MCF 10A (cell line): ENCODE measurements at regions not wholly inside any gene's neighbourhood (a gene's known extent, or its start where the extent isn't known, plus 50 kb on each side); places are given as distances from the start of the nearest gene placed in this dataset.

ENCODE experiments used
- BruUV-seq: library from RNA; stranded (reverse); fragments of 400-500 nt; replicated peaks from 2 replicates; lab custom pipeline; 2021; lab: Mats Ljungman, UMichigan
- CTCF ChIA-PET: fragments of 300-600 bp; sonication (Branson Sonifier 250); formaldehyde crosslinking; extraction: SDS; loops from one replicate; lab custom pipeline; 2021; ENCODE audit warnings: antibody characterized with exemption, inconsistent platforms; lab: Yijun Ruan, JAX
- POLR2A ChIA-PET: fragments of 300-600, 350-650 bp; sonication (Branson Sonifier 250); formaldehyde crosslinking; extraction: SDS; loops from one replicate; lab custom pipeline; 2020; ENCODE audit warnings: antibody characterized with exemption, inconsistent platforms; lab: Yijun Ruan, JAX
- DNase-seq: peaks from one replicate; pipeline ENCODE4 v3.0.0-alpha.2; 2018; ENCODE audit not compliant: unreplicated experiment
- H3K27ac Mint-ChIP-seq: one replicate; pipeline ENCODE4 v1.8.0; 2022; ENCODE audit warnings: mild to moderate bottlenecking, low read depth, mixed read lengths; ENCODE audit not compliant: unreplicated experiment
- H3K27me3 Mint-ChIP-seq: one replicate; pipeline ENCODE4 v1.8.0; 2022; ENCODE audit warnings: mixed read lengths; ENCODE audit not compliant: insufficient read depth, unreplicated experiment
- H3K36me3 Mint-ChIP-seq: one replicate; pipeline ENCODE4 v1.8.0; 2022; ENCODE audit warnings: mild to moderate bottlenecking, moderate library complexity, mixed read lengths; ENCODE audit not compliant: insufficient read depth, unreplicated experiment
- H3K4me1 Mint-ChIP-seq: one replicate; pipeline ENCODE4 v1.8.0; 2022; ENCODE audit warnings: mixed read lengths; ENCODE audit not compliant: insufficient read depth, unreplicated experiment
- H3K4me3 Mint-ChIP-seq: one replicate; pipeline ENCODE4 v1.8.0; 2022; ENCODE audit warnings: mild to moderate bottlenecking, moderate library complexity, mixed read lengths; ENCODE audit not compliant: unreplicated experiment
- H3K9me3 Mint-ChIP-seq: one replicate; pipeline ENCODE4 v1.8.0; 2022; ENCODE audit warnings: mixed read lengths; ENCODE audit not compliant: unreplicated experiment
- intact Hi-C: fragments of 100-400 bp; cut with micrococcal nuclease; formaldehyde crosslinking; loops from 2 replicates; pipeline ENCODE4 v1.14.1; 2022
- TF ChIP-seq, protein P1 (sequence below): fragments of 200-600 bp; IDR thresholded peaks from one replicate; pipeline ENCODE4 v1.8.0; 2022; ENCODE audit warnings: antibody characterized with exemption, mild to moderate bottlenecking; ENCODE audit not compliant: unreplicated experiment

DNA sequence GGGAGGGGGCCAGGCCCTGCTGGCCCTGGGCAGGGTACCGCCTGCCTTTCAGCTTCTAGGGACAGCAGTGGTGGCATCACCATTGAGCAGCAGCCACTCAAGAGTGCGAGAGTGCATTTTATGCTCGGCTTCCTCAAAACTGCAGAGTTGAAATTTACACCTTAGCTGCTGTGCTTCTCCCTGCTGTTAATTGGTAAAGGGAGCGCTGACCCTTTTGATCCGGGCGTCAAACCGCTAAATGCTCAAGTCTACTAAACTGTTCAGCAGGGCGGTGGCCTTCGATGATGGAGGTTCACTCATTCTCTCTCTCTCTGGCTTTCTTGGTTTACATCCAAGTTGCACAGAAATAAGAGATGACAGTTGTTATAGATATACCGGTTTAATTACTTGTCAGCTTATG is 368.6 kb upstream of the IRX2 start:
- intact Hi-C loops = no loop called here
- DNase-seq = no peak
- Mint-ChIP-seq H3K4me3 (no peak overlapping the region), H3K27ac (no peak overlapping the region), H3K4me1 (no peaks in the 10 kb centered on the region), H3K9me3 (no peaks in the 10 kb centered on the region), H3K36me3 (no peaks in the 10 kb centered on the region), H3K27me3 (no peaks in the 10 kb centered on the region)
- POLR2A ChIA-PET = no interaction called here
- TF ChIP-seq, protein P1, sequence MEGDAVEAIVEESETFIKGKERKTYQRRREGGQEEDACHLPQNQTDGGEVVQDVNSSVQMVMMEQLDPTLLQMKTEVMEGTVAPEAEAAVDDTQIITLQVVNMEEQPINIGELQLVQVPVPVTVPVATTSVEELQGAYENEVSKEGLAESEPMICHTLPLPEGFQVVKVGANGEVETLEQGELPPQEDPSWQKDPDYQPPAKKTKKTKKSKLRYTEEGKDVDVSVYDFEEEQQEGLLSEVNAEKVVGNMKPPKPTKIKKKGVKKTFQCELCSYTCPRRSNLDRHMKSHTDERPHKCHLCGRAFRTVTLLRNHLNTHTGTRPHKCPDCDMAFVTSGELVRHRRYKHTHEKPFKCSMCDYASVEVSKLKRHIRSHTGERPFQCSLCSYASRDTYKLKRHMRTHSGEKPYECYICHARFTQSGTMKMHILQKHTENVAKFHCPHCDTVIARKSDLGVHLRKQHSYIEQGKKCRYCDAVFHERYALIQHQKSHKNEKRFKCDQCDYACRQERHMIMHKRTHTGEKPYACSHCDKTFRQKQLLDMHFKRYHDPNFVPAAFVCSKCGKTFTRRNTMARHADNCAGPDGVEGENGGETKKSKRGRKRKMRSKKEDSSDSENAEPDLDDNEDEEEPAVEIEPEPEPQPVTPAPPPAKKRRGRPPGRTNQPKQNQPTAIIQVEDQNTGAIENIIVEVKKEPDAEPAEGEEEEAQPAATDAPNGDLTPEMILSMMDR = no peak
- CTCF ChIA-PET = no interaction called here
- no TSS peak for BruUV-seq

DNA sequence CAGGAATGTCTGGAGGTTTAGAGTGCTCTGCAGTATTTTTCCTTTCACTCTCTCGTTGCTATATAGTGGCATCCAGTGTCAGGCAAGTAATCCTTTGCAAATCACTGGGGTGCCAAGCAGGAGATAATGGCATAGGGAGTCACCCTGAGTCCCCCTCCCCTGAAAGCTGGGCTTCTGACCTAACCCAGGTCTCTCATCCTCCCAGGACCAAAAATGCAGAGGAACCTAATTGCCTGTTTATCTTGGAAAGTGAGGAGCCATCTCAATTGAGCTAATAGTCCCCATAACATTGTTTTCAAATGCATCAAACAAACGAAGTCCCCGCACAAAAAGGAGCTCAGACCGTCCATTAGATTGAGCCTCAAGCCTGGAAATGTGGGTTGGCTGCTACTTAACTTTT is 368.0 kb upstream of the IRX2 start:
- BruUV-seq = no TSS peak
- no peaks in the 10 kb centered on the region for H3K4me1 Mint-ChIP-seq
- H3K9me3 Mint-ChIP-seq = no peaks in the 10 kb centered on the region
- ChIA-PET POLR2A (no interaction called here), CTCF (interaction anchor here (0.6 kb wide), 1 partner anchor 21 kb away, joined by 4 read pairs; no protein-coding TSS in a partner anchor)
- intact Hi-C loops = no loop called here
- DNase-seq = no peak
- H3K4me3 Mint-ChIP-seq = no peak overlapping the region
- no peak overlapping the region for H3K27ac Mint-ChIP-seq
- TF ChIP-seq, protein P1 = no peak
- no peaks in the 10 kb centered on the region for H3K27me3 Mint-ChIP-seq
- no peaks in the 10 kb centered on the region for H3K36me3 Mint-ChIP-seq

DNA sequence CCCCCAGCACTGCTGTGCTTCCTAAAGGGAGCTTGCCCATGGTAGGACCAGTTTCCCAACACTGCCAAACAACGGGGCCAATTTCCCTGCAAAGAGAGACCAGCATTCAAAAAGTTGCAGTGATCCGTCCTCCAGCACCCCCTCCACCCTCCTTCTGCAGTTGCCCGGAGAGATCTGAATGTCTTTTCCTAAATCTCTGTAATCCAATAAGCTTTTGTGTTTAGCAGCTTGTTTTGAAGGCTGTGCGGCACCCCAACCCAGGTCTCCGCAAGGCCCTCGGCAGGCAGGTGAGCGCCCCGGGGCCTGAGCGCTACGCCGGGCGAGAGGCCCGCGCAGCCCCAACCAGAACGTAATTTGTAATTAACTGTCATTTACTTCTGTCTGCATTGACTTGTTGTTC is 366.9 kb upstream of the IRX2 start:
- BruUV-seq = no TSS peak

DNA sequence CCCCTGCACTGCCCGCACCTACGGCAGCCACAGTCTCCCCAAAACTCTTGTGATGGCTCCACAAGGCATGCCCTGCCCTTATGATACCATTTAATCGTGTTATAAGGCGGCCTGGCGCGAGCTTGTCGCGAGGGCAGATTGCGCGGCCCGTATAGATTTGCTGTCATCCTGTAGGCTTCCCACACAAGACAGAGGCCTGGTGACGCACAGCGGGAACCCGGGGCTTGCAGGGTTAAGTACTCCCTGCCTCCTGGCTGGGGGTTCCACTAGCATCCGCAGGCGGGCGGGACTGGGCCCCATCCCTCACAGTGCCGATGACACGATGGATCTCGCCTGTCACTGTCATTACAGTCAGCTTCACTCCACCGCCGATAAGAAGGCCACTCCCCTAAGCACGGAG is 364.9 kb upstream of the IRX2 start:
- DNase-seq = no peak
- POLR2A ChIA-PET = no interaction called here
- intact Hi-C loops = no loop called here
- no peaks in the 10 kb centered on the region for H3K27me3 Mint-ChIP-seq
- no peaks in the 10 kb centered on the region for H3K36me3 Mint-ChIP-seq
- H3K9me3 Mint-ChIP-seq = no peaks in the 10 kb centered on the region
- no peaks in the 10 kb centered on the region for H3K4me1 Mint-ChIP-seq
- no peak overlapping the region for H3K27ac Mint-ChIP-seq
- H3K4me3 Mint-ChIP-seq = no peak overlapping the region
- no TSS peak for BruUV-seq
- CTCF ChIA-PET = no interaction called here
- TF ChIP-seq, protein P1 = no peak

More for the DNA sequence above, 366.9 kb upstream of the IRX2 start:
- TF ChIP-seq, protein P1 = no peak
- H3K27ac Mint-ChIP-seq = no peak overlapping the region
- no peaks in the 10 kb centered on the region for H3K36me3 Mint-ChIP-seq
- POLR2A ChIA-PET = no interaction called here
- intact Hi-C loops = no loop called here
- CTCF ChIA-PET = no interaction called here
- H3K4me1 Mint-ChIP-seq = no peaks in the 10 kb centered on the region
- no peaks in the 10 kb centered on the region for H3K27me3 Mint-ChIP-seq
- no peak for DNase-seq
- H3K9me3 Mint-ChIP-seq = no peaks in the 10 kb centered on the region
- no peak overlapping the region for H3K4me3 Mint-ChIP-seq
